ENCODE measurements at regions not wholly inside any gene's neighbourhood (a gene's known extent, or its start where the extent isn't known, plus 50 kb on each side); places are given as distances from the start of the nearest gene placed in this dataset.

DNA sequence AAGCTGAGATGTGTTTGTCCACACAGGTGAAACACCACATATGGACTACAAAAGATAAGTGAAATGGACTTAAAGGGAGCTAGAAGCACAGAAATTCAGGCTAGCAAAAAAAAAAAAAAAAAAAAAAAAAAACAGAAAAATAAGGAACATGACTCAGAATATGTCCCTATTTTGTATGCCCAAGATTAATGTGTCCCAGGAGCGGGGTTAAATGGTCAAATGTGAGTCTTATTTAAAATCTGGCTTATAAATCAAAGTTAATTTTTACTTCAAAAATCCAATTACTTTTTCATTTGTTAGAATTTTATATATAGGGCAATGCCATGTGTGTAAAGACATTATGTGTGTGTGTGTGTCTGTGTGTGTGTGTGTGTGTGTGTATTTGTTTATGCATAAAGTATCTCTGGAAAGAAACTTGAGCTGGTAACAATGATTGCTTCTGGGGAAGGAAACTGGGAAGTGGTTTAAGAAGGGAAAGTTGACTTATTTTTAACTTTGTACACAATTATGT is 986.5 kb downstream of the ROBO2 start:
- TF ChIP-seq, protein P1, sequence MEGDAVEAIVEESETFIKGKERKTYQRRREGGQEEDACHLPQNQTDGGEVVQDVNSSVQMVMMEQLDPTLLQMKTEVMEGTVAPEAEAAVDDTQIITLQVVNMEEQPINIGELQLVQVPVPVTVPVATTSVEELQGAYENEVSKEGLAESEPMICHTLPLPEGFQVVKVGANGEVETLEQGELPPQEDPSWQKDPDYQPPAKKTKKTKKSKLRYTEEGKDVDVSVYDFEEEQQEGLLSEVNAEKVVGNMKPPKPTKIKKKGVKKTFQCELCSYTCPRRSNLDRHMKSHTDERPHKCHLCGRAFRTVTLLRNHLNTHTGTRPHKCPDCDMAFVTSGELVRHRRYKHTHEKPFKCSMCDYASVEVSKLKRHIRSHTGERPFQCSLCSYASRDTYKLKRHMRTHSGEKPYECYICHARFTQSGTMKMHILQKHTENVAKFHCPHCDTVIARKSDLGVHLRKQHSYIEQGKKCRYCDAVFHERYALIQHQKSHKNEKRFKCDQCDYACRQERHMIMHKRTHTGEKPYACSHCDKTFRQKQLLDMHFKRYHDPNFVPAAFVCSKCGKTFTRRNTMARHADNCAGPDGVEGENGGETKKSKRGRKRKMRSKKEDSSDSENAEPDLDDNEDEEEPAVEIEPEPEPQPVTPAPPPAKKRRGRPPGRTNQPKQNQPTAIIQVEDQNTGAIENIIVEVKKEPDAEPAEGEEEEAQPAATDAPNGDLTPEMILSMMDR (IDR thresholded peaks at IDR 0.05 in 8 of 11, conservative IDR thresholded peaks at IDR 0.05 in 3 of 11): no peak
- no peak for TF ChIP-seq POLR2AphosphoS5 (IDR thresholded peaks at IDR 0.05)
